ENCODE measurements at regions not wholly inside any gene's neighbourhood (a gene's known extent, or its start where the extent isn't known, plus 50 kb on each side); places are given as distances from the start of the nearest gene placed in this dataset.
"Not testable (repeated sequence)": the region's sequence is repeated elsewhere in the genome, so short reads cannot be mapped to it uniquely, and the experiment has no call there.

- no peak for DNase-seq
Observed at GRCh38 chr3:194189243-194189791, 53.4 kb downstream of the HES1 start.

- not testable (repeated sequence) for DNase-seq
Observed at GRCh38 chr3:194191850-194192249, 55.9 kb downstream of the HES1 start.

GRCh38 chr3:194194051-194194756, 58.3 kb downstream of the HES1 start:
- no peak for DNase-seq

- no peak for DNase-seq
Observed at GRCh38 chr3:194194757-194195085, 58.8 kb downstream of the HES1 start.

GRCh38 chr3:194195611-194196010, 59.7 kb downstream of the HES1 start:
- DNase-seq, result no peak

GRCh38 chr3:194196876-194197275, 60.9 kb downstream of the HES1 start:
- DNase-seq, result no peak

GRCh38 chr3:194197396-194197960, 61.5 kb downstream of the HES1 start:
- DNase-seq, result no peak

- no peak for DNase-seq
Observed at GRCh38 chr3:194197981-194198695, 62.2 kb downstream of the HES1 start.

GRCh38 chr3:194198938-194199337, 63.0 kb downstream of the HES1 start:
- no peak for DNase-seq

- DNase-seq, result no peak
Observed at GRCh38 chr3:194200422-194201081, 64.6 kb downstream of the HES1 start.

- DNase-seq, result no peak
Observed at GRCh38 chr3:194201953-194202666, 66.2 kb downstream of the HES1 start.

- DNase-seq, result no peak
Observed at GRCh38 chr3:194203482-194204041, 67.6 kb downstream of the HES1 start.

- no peak for DNase-seq
Observed at GRCh38 chr3:194204042-194204987, 68.4 kb downstream of the HES1 start.

GRCh38 chr3:194205675-194206133, 69.8 kb downstream of the HES1 start:
- no peak for DNase-seq

- no peak for DNase-seq
Observed at GRCh38 chr3:194206320-194206719, 70.4 kb downstream of the HES1 start.

- no peak for DNase-seq
Observed at GRCh38 chr3:194208709-194209108, 72.8 kb downstream of the HES1 start.

- no peak for DNase-seq
Observed at GRCh38 chr3:194212161-194212844, 76.4 kb downstream of the HES1 start.

GRCh38 chr3:194212845-194213331, 76.9 kb downstream of the HES1 start:
- no peak for DNase-seq

- no peak for DNase-seq
Observed at GRCh38 chr3:194215392-194215791, 79.4 kb downstream of the HES1 start.
